GM21526 (cell line): ENCODE measurements at regions not wholly inside any gene's neighbourhood (a gene's known extent, or its start where the extent isn't known, plus 50 kb on each side); places are given as distances from the start of the nearest gene placed in this dataset.
"Not testable (repeated sequence)": the region's sequence is repeated elsewhere in the genome, so short reads cannot be mapped to it uniquely, and the experiment has no call there.

Experiments
- ATAC-seq: cut with Tn5 transposase; IDR thresholded peaks from one replicate; pipeline ENCODE4 v1.9.1; 2021; ENCODE audit warnings: moderate library complexity; ENCODE audit not compliant: unreplicated experiment, low FRiP score

- no peak for ATAC-seq
Observed at GRCh38 chr11:134663506-134664313, 251.7 kb upstream of the B3GAT1 start.

GRCh38 chr11:134662629-134663360 lies 250.8 kb upstream of the B3GAT1 start:
- ATAC-seq, result no peak

GRCh38 chr11:134661660-134662059 lies 249.6 kb upstream of the B3GAT1 start:
- ATAC-seq, result no peak

GRCh38 chr11:134660416-134660815 lies 248.4 kb upstream of the B3GAT1 start:
- no peak for ATAC-seq

- no peak for ATAC-seq
Observed at GRCh38 chr11:134659882-134660281, 247.8 kb upstream of the B3GAT1 start.

GRCh38 chr11:134658481-134659225 lies 246.6 kb upstream of the B3GAT1 start:
- ATAC-seq, result no peak

GRCh38 chr11:134657631-134658030 lies 245.6 kb upstream of the B3GAT1 start:
- no peak for ATAC-seq

- ATAC-seq, result no peak
Observed at GRCh38 chr11:134656861-134657540, 245.0 kb upstream of the B3GAT1 start.

GRCh38 chr11:134656086-134656840 lies 244.2 kb upstream of the B3GAT1 start:
- not testable (repeated sequence) for ATAC-seq

- no peak for ATAC-seq
Observed at GRCh38 chr11:134655189-134655989, 243.3 kb upstream of the B3GAT1 start.

- ATAC-seq, result no peak
Observed at GRCh38 chr11:134654161-134654915, 242.3 kb upstream of the B3GAT1 start.

- no peak for ATAC-seq
Observed at GRCh38 chr11:134652586-134653255, 240.7 kb upstream of the B3GAT1 start.

GRCh38 chr11:134647066-134647743 lies 235.2 kb upstream of the B3GAT1 start:
- ATAC-seq, result no peak

GRCh38 chr11:134646561-134646960 lies 234.5 kb upstream of the B3GAT1 start:
- ATAC-seq, result no peak

- no peak for ATAC-seq
Observed at GRCh38 chr11:134645576-134645975, 233.5 kb upstream of the B3GAT1 start.

- ATAC-seq, result no peak
Observed at GRCh38 chr11:134644476-134645456, 232.7 kb upstream of the B3GAT1 start.
